ENCODE measurements at regions not wholly inside any gene's neighbourhood (a gene's known extent, or its start where the extent isn't known, plus 50 kb on each side); places are given as distances from the start of the nearest gene placed in this dataset.

- no peak for TF ChIP-seq REST (IDR thresholded peaks at IDR 0.05; ENCODE audit: insufficient read depth in 1 of 2, low read depth in 2 of 2, low read length in 2 of 2)
- no peak for TF ChIP-seq TAF1 (IDR thresholded peaks at IDR 0.05; ENCODE audit: borderline replicate concordance, insufficient read depth, low read length)
- no peak for TF ChIP-seq FOXP2 (optimal IDR thresholded peaks at IDR 0.05; ENCODE audit: borderline replicate concordance, extremely low read depth, extremely low read length, insufficient read depth)
- TF ChIP-seq SIN3A (IDR thresholded peaks at IDR 0.05; ENCODE audit: borderline replicate concordance, insufficient read depth, low read length): no peak
- TF ChIP-seq POLR2AphosphoS5 (IDR thresholded peaks at IDR 0.05; ENCODE audit: low read depth, low read length): no peak
Measured at GRCh38 chr14:61226015-61226654, 55.0 kb downstream of the TMEM30B start.

GRCh38 chr14:61225344-61225743, 55.8 kb downstream of the TMEM30B start:
- no peak for TF ChIP-seq SIN3A (IDR thresholded peaks at IDR 0.05; ENCODE audit: borderline replicate concordance, insufficient read depth, low read length)
- TF ChIP-seq REST (IDR thresholded peaks at IDR 0.05; ENCODE audit: insufficient read depth in 1 of 2, low read depth in 2 of 2, low read length in 2 of 2): no peak
- TF ChIP-seq FOXP2 (optimal IDR thresholded peaks at IDR 0.05; ENCODE audit: borderline replicate concordance, extremely low read depth, extremely low read length, insufficient read depth): no peak
- TF ChIP-seq POLR2AphosphoS5 (IDR thresholded peaks at IDR 0.05; ENCODE audit: low read depth, low read length): no peak
- no peak for TF ChIP-seq TAF1 (IDR thresholded peaks at IDR 0.05; ENCODE audit: borderline replicate concordance, insufficient read depth, low read length)

GRCh38 chr14:61223552-61223951, 57.6 kb downstream of the TMEM30B start:
- no peak for TF ChIP-seq SIN3A (IDR thresholded peaks at IDR 0.05; ENCODE audit: borderline replicate concordance, insufficient read depth, low read length)
- no peak for TF ChIP-seq POLR2AphosphoS5 (IDR thresholded peaks at IDR 0.05; ENCODE audit: low read depth, low read length)
- no peak for TF ChIP-seq TAF1 (IDR thresholded peaks at IDR 0.05; ENCODE audit: borderline replicate concordance, insufficient read depth, low read length)
- no peak for TF ChIP-seq REST (IDR thresholded peaks at IDR 0.05; ENCODE audit: insufficient read depth in 1 of 2, low read depth in 2 of 2, low read length in 2 of 2)
- no peak for TF ChIP-seq FOXP2 (optimal IDR thresholded peaks at IDR 0.05; ENCODE audit: borderline replicate concordance, extremely low read depth, extremely low read length, insufficient read depth)

- no peak for TF ChIP-seq FOXP2 (optimal IDR thresholded peaks at IDR 0.05; ENCODE audit: borderline replicate concordance, extremely low read depth, extremely low read length, insufficient read depth)
- TF ChIP-seq POLR2AphosphoS5 (IDR thresholded peaks at IDR 0.05; ENCODE audit: low read depth, low read length): no peak
- TF ChIP-seq SIN3A (IDR thresholded peaks at IDR 0.05; ENCODE audit: borderline replicate concordance, insufficient read depth, low read length): no peak
- TF ChIP-seq TAF1 (IDR thresholded peaks at IDR 0.05; ENCODE audit: borderline replicate concordance, insufficient read depth, low read length): no peak
- no peak for TF ChIP-seq REST (IDR thresholded peaks at IDR 0.05; ENCODE audit: insufficient read depth in 1 of 2, low read depth in 2 of 2, low read length in 2 of 2)
Measured at GRCh38 chr14:61222388-61222787, 58.8 kb downstream of the TMEM30B start.

All from PFSK-1 (cell line).